PFSK-1 (cell line): ENCODE measurements at regions not wholly inside any gene's neighbourhood (a gene's known extent, or its start where the extent isn't known, plus 50 kb on each side); places are given as distances from the start of the nearest gene placed in this dataset.

ENCODE experiments used
- FOXP2 ChIP-seq: optimal IDR thresholded peaks from 2 replicates; pipeline ENCODE3; 2011; ENCODE audit warnings: borderline replicate concordance, control low read depth, inconsistent platforms; ENCODE audit not compliant: insufficient read depth; ENCODE audit errors: extremely low read length, extremely low read depth
- POLR2AphosphoS5 ChIP-seq: IDR thresholded peaks from 2 replicates; pipeline ENCODE4 v1.6.1; 2012; ENCODE audit warnings: low read depth, mild to moderate bottlenecking, control low read depth, low read length, moderate library complexity
- REST ChIP-seq, 2 experiments: IDR thresholded peaks; 2 replicates each; pipeline versions ENCODE4 v1.6.1 to v1.8.0; 2011 to 2012; ENCODE audit warnings: low read depth in 2 of 2, low read length in 2 of 2, control low read depth in 1 of 2, inconsistent platforms in 1 of 2, mild to moderate bottlenecking in 1 of 2, moderate library complexity in 1 of 2; ENCODE audit not compliant: insufficient read depth in 1 of 2
- SIN3A ChIP-seq: IDR thresholded peaks from 2 replicates; pipeline ENCODE4 v1.6.1; 2012; ENCODE audit warnings: mild to moderate bottlenecking, low read length, moderate library complexity, borderline replicate concordance; ENCODE audit not compliant: insufficient read depth
- TAF1 ChIP-seq: IDR thresholded peaks from 2 replicates; pipeline ENCODE4 v1.6.1; 2012; ENCODE audit warnings: low read length, control low read depth, borderline replicate concordance; ENCODE audit not compliant: insufficient read depth

- TF ChIP-seq FOXP2 (no peak), REST (IDR thresholded peaks at IDR 0.05; ENCODE audit: insufficient read depth in 1 of 2, low read depth in 2 of 2, low read length in 2 of 2) (no peak), POLR2AphosphoS5 (no peak)
These were observed 54.4 kb upstream of the CADM1 start for GRCh38 chr11:115558635-115559034.

GRCh38 chr11:115557681-115558080 lies 53.5 kb upstream of the CADM1 start:
- no peak for TF ChIP-seq SIN3A
- TF ChIP-seq REST (IDR thresholded peaks at IDR 0.05; ENCODE audit: insufficient read depth in 1 of 2, low read depth in 2 of 2, low read length in 2 of 2), result no peak
- TF ChIP-seq TAF1, result no peak
- no peak for TF ChIP-seq FOXP2
- TF ChIP-seq POLR2AphosphoS5, result no peak

- TF ChIP-seq SIN3A (no peak), REST (IDR thresholded peaks at IDR 0.05; ENCODE audit: insufficient read depth in 1 of 2, low read depth in 2 of 2, low read length in 2 of 2) (no peak), TAF1 (no peak), FOXP2 (no peak), POLR2AphosphoS5 (no peak)
These were observed 52.8 kb upstream of the CADM1 start for GRCh38 chr11:115556984-115557383.

- TF ChIP-seq POLR2AphosphoS5, result no peak
- no peak for TF ChIP-seq REST (IDR thresholded peaks at IDR 0.05; ENCODE audit: insufficient read depth in 1 of 2, low read depth in 2 of 2, low read length in 2 of 2)
- no peak for TF ChIP-seq SIN3A
- no peak for TF ChIP-seq TAF1
- TF ChIP-seq FOXP2, result no peak
These were observed 51.3 kb upstream of the CADM1 start for GRCh38 chr11:115555336-115556090.
